Hepatocyte (in vitro differentiated cells): ENCODE measurements at regions not wholly inside any gene's neighbourhood (a gene's known extent, or its start where the extent isn't known, plus 50 kb on each side); places are given as distances from the start of the nearest gene placed in this dataset.

ENCODE experiments used
- DNase-seq: peaks from one replicate; pipeline ENCODE4 v3.0.0-alpha.2; 2016; ENCODE audit warnings: low spot score
- H2AFZ ChIP-seq: fragments of 200-600 bp; sonication (generic); 2 replicates; pipeline ENCODE4 v1.6.0; 2016; ENCODE audit warnings: antibody characterized with exemption, mild to moderate bottlenecking
- H3K27ac ChIP-seq: fragments of 200-600 bp; sonication (generic); 2 replicates; pipeline ENCODE4 v1.5.1; 2016; ENCODE audit warnings: mild to moderate bottlenecking
- H3K27me3 ChIP-seq: fragments of 200-600 bp; sonication (generic); 2 replicates; pipeline ENCODE4 v1.6.1; 2016
- H3K36me3 ChIP-seq: fragments of 200-600 bp; sonication (generic); replicated peaks from 2 replicates; pipeline ENCODE4 v1.5.1; 2016; ENCODE audit warnings: low read depth; ENCODE audit not compliant: insufficient read depth
- H3K4me1 ChIP-seq: fragments of 200-600 bp; sonication (generic); 2 replicates; pipeline ENCODE4 v1.5.1; 2016; ENCODE audit warnings: mild to moderate bottlenecking, moderate library complexity; ENCODE audit not compliant: insufficient read depth
- H3K4me2 ChIP-seq: fragments of 200-600 bp; sonication (generic); 2 replicates; pipeline ENCODE4 v1.6.0; 2016
- H3K4me3 ChIP-seq: fragments of 200-600 bp; sonication (generic); 2 replicates; pipeline ENCODE4 v1.5.1; 2016; ENCODE audit warnings: mild to moderate bottlenecking
- H3K79me2 ChIP-seq: fragments of 200-600 bp; sonication (generic); 2 replicates; pipeline ENCODE4 v1.6.0; 2017; ENCODE audit warnings: mild to moderate bottlenecking
- H3K9me2 ChIP-seq: fragments of 200-600 bp; sonication (generic); replicated peaks from 2 replicates; pipeline ENCODE4 v1.6.0; 2017; ENCODE audit warnings: mild to moderate bottlenecking; ENCODE audit not compliant: insufficient read depth
- H3K9me3 ChIP-seq: fragments of 200-600 bp; sonication (generic); 2 replicates; pipeline ENCODE4 v1.5.1; 2016; ENCODE audit warnings: low read depth, mild to moderate bottlenecking
- H4K20me1 ChIP-seq: fragments of 200-600 bp; sonication (generic); 2 replicates; pipeline ENCODE4 v1.6.0; 2016; ENCODE audit warnings: mild to moderate bottlenecking; ENCODE audit not compliant: insufficient read depth, poor library complexity, severe bottlenecking
- CTCF ChIP-seq: fragments of 200-600 bp; sonication (generic); IDR thresholded peaks from 2 replicates; pipeline ENCODE4 v1.5.1; 2016; ENCODE audit warnings: antibody characterized with exemption, mild to moderate bottlenecking; ENCODE audit not compliant: poor library complexity
- EZH2 ChIP-seq: fragments of 200-600 bp; sonication (generic); IDR thresholded peaks from 2 replicates; pipeline ENCODE4 v1.6.1; 2016; ENCODE audit warnings: antibody characterized with exemption, mild to moderate bottlenecking, borderline replicate concordance
- EZH2phosphoT487 ChIP-seq: fragments of 200-600 bp; sonication (generic); IDR thresholded peaks from one replicate; pipeline ENCODE4 v1.6.1; 2018; ENCODE audit warnings: antibody characterized with exemption, mild to moderate bottlenecking, low read depth, moderate library complexity; ENCODE audit not compliant: unreplicated experiment, severe bottlenecking
- WGBS: methylation state at CpG from one replicate; pipeline ENCODE4 v1.1.6; 2016; ENCODE audit warnings: low lambda C conversion rate; ENCODE audit errors: missing lambda C conversion rate; 5-methylcytosine and 5-hydroxymethylcytosine counted together

- WGBS: 86% methylated on average over 2 of the region's 2 CpGs
- Histone ChIP-seq H4K20me1 (no peaks in the 10 kb centered on the region), H3K4me3 (no peak overlapping the region), H3K79me2 (no peaks in the 10 kb centered on the region), H2AFZ (no peak overlapping the region), H3K9me3 (no peaks in the 10 kb centered on the region), H3K4me1 (no peaks in the 10 kb centered on the region), H3K9me2 (no peaks in the 10 kb centered on the region), H3K27ac (no peak overlapping the region), H3K27me3 (no peaks in the 10 kb centered on the region), H3K36me3 (no peaks in the 10 kb centered on the region), H3K4me2 (no peak overlapping the region)
- TF ChIP-seq EZH2 (no peak), EZH2phosphoT487 (no peak), CTCF (no peak)
- DNase-seq: no peak
These were observed 2283.7 kb downstream of the NCAM2 start for GRCh38 chr21:23281917-23282316.

- 80% methylated on average over 1 of the region's 1 CpG for WGBS
- no peak overlapping the region for H3K27ac ChIP-seq
These were observed 2251.6 kb downstream of the NCAM2 start for GRCh38 chr21:23249760-23250159.

GRCh38 chr21:23247334-23247733 is 2249.1 kb downstream of the NCAM2 start:
- Histone ChIP-seq H3K4me3 (no peak overlapping the region), H3K27ac (no peak overlapping the region), H3K79me2 (no peaks in the 10 kb centered on the region), H3K9me3 (no peaks in the 10 kb centered on the region), H3K9me2 (no peaks in the 10 kb centered on the region), H3K4me1 (no peaks in the 10 kb centered on the region), H2AFZ (no peak overlapping the region), H4K20me1 (no peaks in the 10 kb centered on the region), H3K27me3 (no peaks in the 10 kb centered on the region), H3K36me3 (no peaks in the 10 kb centered on the region), H3K4me2 (no peak overlapping the region)
- 55% methylated on average over 2 of the region's 2 CpGs for WGBS
- no peak for DNase-seq
- TF ChIP-seq EZH2 (no peak), EZH2phosphoT487 (no peak)

More at GRCh38 chr21:23249760-23250159, 2251.6 kb downstream of the NCAM2 start:
- TF ChIP-seq EZH2phosphoT487 (no peak), CTCF (no peak), EZH2 (no peak)
- no peaks in the 10 kb centered on the region for H3K9me3 ChIP-seq
- H3K27me3 ChIP-seq: no peaks in the 10 kb centered on the region
- no peaks in the 10 kb centered on the region for H3K9me2 ChIP-seq
- H3K4me2 ChIP-seq: no peak overlapping the region
- H3K79me2 ChIP-seq: no peaks in the 10 kb centered on the region
- no peak for DNase-seq
- H3K4me1 ChIP-seq: no peaks in the 10 kb centered on the region
- no peak overlapping the region for H2AFZ ChIP-seq
- no peaks in the 10 kb centered on the region for H3K36me3 ChIP-seq
- no peak overlapping the region for H3K4me3 ChIP-seq
- no peaks in the 10 kb centered on the region for H4K20me1 ChIP-seq

- Histone ChIP-seq H3K79me2 (no peaks in the 10 kb centered on the region), H3K4me2 (no peak overlapping the region), H4K20me1 (no peaks in the 10 kb centered on the region), H3K4me3 (no peak overlapping the region), H3K4me1 (no peaks in the 10 kb centered on the region), H2AFZ (no peak overlapping the region), H3K27ac (no peak overlapping the region), H3K27me3 (no peaks in the 10 kb centered on the region), H3K36me3 (no peaks in the 10 kb centered on the region), H3K9me3 (no peaks in the 10 kb centered on the region), H3K9me2 (no peaks in the 10 kb centered on the region)
- DNase-seq: no peak
- no peak for TF ChIP-seq CTCF
- no peak for TF ChIP-seq EZH2
- TF ChIP-seq EZH2phosphoT487: no peak
- WGBS: 88% methylated on average over 2 of the region's 2 CpGs
These were observed 2247.0 kb downstream of the NCAM2 start for GRCh38 chr21:23245255-23245654.
